Prostate gland (tissue), 2 donors: ENCODE measurements at regions not wholly inside any gene's neighbourhood (a gene's known extent, or its start where the extent isn't known, plus 50 kb on each side); places are given as distances from the start of the nearest gene placed in this dataset.
"Not testable (repeated sequence)": the region's sequence is repeated elsewhere in the genome, so short reads cannot be mapped to it uniquely, and the experiment has no call there.

Experiments used
- POLR2AphosphoS5 ChIP-seq: sonication (generic); formaldehyde crosslinking; IDR thresholded peaks from one replicate; pipeline ENCODE4 v1.6.1; 2017; ENCODE audit warnings: antibody characterized with exemption
- TF ChIP-seq, protein P1 (sequence below), 4 experiments: fragments of 200-600 bp in 2 of 4; fragments of 450-650 bp in 2 of 4; sonication (generic) in 2 of 4; IDR thresholded peaks; 1 replicate in 3 of 4; 2 replicates in 1 of 4; pipeline ENCODE4 v1.5.1; 2016 to 2019; ENCODE audit warnings: antibody characterized with exemption in 4 of 4, mild to moderate bottlenecking in 2 of 4, moderate library complexity in 2 of 4

DNA sequence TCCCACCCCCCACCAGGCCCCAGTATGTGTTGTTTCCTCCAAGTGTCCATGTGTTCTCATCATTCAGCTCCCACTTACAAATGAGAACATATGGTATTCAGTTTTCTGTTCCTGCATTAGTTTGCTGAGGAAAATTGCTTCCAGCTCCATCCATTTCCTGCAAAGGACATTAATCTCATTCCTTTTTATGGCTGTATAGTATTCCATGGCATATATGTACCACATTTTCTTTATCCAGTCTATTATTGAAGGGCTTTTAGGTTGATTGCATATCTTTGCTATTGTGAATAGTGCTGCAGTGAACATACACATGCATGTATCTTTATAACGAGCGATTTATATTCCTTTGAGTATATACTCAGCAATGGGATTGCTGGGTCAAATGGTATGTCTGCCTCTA, 431.1 kb upstream of the NR5A2 start:
- TF ChIP-seq, protein P1, sequence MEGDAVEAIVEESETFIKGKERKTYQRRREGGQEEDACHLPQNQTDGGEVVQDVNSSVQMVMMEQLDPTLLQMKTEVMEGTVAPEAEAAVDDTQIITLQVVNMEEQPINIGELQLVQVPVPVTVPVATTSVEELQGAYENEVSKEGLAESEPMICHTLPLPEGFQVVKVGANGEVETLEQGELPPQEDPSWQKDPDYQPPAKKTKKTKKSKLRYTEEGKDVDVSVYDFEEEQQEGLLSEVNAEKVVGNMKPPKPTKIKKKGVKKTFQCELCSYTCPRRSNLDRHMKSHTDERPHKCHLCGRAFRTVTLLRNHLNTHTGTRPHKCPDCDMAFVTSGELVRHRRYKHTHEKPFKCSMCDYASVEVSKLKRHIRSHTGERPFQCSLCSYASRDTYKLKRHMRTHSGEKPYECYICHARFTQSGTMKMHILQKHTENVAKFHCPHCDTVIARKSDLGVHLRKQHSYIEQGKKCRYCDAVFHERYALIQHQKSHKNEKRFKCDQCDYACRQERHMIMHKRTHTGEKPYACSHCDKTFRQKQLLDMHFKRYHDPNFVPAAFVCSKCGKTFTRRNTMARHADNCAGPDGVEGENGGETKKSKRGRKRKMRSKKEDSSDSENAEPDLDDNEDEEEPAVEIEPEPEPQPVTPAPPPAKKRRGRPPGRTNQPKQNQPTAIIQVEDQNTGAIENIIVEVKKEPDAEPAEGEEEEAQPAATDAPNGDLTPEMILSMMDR (IDR thresholded peaks at IDR 0.05): not testable (repeated sequence)
- not testable (repeated sequence) for TF ChIP-seq POLR2AphosphoS5
